Parathyroid adenoma (tissue), 2 donors: ENCODE measurements at regions not wholly inside any gene's neighbourhood (a gene's known extent, or its start where the extent isn't known, plus 50 kb on each side); places are given as distances from the start of the nearest gene placed in this dataset.
A peak's percentile ranks its signal among the peaks of the same experiment; 100 is the strongest.

Experiments
- H2AFZ ChIP-seq: fragments of 300-600 bp; sonication (generic); one replicate; pipeline ENCODE4 v1.7.0; 2017; ENCODE audit warnings: antibody characterized with exemption, mild to moderate bottlenecking
- H3K27ac ChIP-seq: fragments of 300-600 bp; sonication (generic); one replicate; pipeline ENCODE4 v1.7.0; 2017
- H3K27me3 ChIP-seq: fragments of 300-600 bp; sonication (generic); one replicate; pipeline ENCODE4 v1.7.0; 2017; ENCODE audit warnings: low read length; ENCODE audit not compliant: control insufficient read depth, insufficient read depth
- H3K36me3 ChIP-seq: fragments of 300-600 bp; sonication (generic); one replicate; pipeline ENCODE4 v1.7.0; 2017; ENCODE audit warnings: low read length; ENCODE audit not compliant: control insufficient read depth, insufficient read depth
- H3K4me1 ChIP-seq: fragments of 300-600 bp; sonication (generic); one replicate; pipeline ENCODE4 v1.7.0; 2017; ENCODE audit warnings: control low read depth
- H3K4me2 ChIP-seq: fragments of 300-600 bp; sonication (generic); one replicate; pipeline ENCODE4 v1.7.0; 2017; ENCODE audit warnings: low read length
- H3K4me3 ChIP-seq: fragments of 300-600 bp; sonication (generic); one replicate; pipeline ENCODE4 v1.7.0; 2017; ENCODE audit warnings: low read depth, low read length
- H3K79me2 ChIP-seq: fragments of 300-600 bp; sonication (generic); one replicate; pipeline ENCODE4 v1.7.0; 2017; ENCODE audit warnings: control low read depth
- H3K9ac ChIP-seq: fragments of 300-600 bp; sonication (generic); one replicate; pipeline ENCODE4 v1.7.0; 2017; ENCODE audit warnings: mild to moderate bottlenecking
- H3K9me3 ChIP-seq: fragments of 300-600 bp; sonication (generic); one replicate; pipeline ENCODE4 v1.7.0; 2017; ENCODE audit warnings: low read length; ENCODE audit not compliant: control insufficient read depth
- TF ChIP-seq, protein P1 (sequence below): fragments of 300-600 bp; sonication (generic); IDR thresholded peaks from one replicate; pipeline ENCODE4 v1.7.0; 2017; ENCODE audit warnings: antibody characterized with exemption, mild to moderate bottlenecking
- donor health status: primary hyperparathyroidism.

DNA sequence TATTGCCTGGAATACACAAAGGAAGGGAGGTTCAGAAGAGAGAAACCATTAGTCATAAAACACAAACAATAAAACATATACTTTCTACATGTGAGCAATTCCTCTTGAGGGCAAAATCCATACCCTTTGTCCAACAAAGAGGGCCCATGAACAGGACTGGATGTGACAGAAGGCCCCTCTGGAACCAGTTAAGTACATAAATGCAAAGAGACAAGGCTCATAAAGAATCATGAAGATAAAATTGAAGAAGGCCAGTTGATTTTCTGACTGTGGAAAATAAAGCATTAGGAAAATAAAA is 58.3 kb upstream of the CPOX start:
- H3K27me3 ChIP-seq: no peaks in the 10 kb centered on the region
- no peak overlapping the region for H3K27ac ChIP-seq
- no peak overlapping the region for H3K4me2 ChIP-seq
- no peaks in the 10 kb centered on the region for H3K4me1 ChIP-seq
- H3K9ac ChIP-seq: no peak overlapping the region
- no peaks in the 10 kb centered on the region for H3K79me2 ChIP-seq
- TF ChIP-seq, protein P1, sequence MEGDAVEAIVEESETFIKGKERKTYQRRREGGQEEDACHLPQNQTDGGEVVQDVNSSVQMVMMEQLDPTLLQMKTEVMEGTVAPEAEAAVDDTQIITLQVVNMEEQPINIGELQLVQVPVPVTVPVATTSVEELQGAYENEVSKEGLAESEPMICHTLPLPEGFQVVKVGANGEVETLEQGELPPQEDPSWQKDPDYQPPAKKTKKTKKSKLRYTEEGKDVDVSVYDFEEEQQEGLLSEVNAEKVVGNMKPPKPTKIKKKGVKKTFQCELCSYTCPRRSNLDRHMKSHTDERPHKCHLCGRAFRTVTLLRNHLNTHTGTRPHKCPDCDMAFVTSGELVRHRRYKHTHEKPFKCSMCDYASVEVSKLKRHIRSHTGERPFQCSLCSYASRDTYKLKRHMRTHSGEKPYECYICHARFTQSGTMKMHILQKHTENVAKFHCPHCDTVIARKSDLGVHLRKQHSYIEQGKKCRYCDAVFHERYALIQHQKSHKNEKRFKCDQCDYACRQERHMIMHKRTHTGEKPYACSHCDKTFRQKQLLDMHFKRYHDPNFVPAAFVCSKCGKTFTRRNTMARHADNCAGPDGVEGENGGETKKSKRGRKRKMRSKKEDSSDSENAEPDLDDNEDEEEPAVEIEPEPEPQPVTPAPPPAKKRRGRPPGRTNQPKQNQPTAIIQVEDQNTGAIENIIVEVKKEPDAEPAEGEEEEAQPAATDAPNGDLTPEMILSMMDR: no peak
- H3K9me3 ChIP-seq: no peaks in the 10 kb centered on the region
- H2AFZ ChIP-seq: no peak overlapping the region
- no peaks in the 10 kb centered on the region for H3K36me3 ChIP-seq
- H3K4me3 ChIP-seq: no peak overlapping the region

DNA sequence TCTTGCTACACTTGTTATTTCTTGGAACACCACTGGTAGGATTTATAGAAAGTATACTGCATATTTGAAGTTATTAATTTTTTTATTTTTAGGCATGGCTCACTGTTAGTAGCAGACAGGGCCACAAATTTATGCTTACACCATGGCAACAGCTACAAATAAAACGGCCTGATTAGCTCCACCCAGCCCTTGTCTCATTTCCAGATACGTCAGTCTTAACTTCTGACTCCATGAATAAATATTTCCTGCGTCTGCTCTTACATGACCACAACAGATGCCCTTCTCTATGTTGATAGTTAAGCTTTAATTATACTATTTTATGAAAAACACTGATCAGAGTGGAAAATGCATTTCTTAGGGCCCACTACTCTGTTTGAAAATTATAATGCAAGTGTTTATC is 62.3 kb upstream of the CPOX start:
- H2AFZ ChIP-seq: no peak overlapping the region
- no peaks in the 10 kb centered on the region for H3K27me3 ChIP-seq
- H3K79me2 ChIP-seq: no peaks in the 10 kb centered on the region
- TF ChIP-seq, protein P1: no peak
- no peaks in the 10 kb centered on the region for H3K36me3 ChIP-seq
- H3K4me3 ChIP-seq: no peak overlapping the region
- H3K4me1 ChIP-seq: peaks cover 4% of the 10 kb centered on the region
- H3K4me2 ChIP-seq: no peak overlapping the region
- H3K9me3 ChIP-seq: no peaks in the 10 kb centered on the region
- H3K9ac ChIP-seq: no peak overlapping the region
- no peak overlapping the region for H3K27ac ChIP-seq

- no peaks in the 10 kb centered on the region for H3K27me3 ChIP-seq
- H2AFZ ChIP-seq: peak overlapping the region; percentile 57
- no peak overlapping the region for H3K27ac ChIP-seq
- no peak overlapping the region for H3K9ac ChIP-seq
- H3K36me3 ChIP-seq: no peaks in the 10 kb centered on the region
- H3K4me3 ChIP-seq: peak overlapping the region; percentile 26
- H3K9me3 ChIP-seq: no peaks in the 10 kb centered on the region
- H3K79me2 ChIP-seq: no peaks in the 10 kb centered on the region
- TF ChIP-seq, protein P1: peak; percentile 54
- peaks cover 4% of the 10 kb centered on the region for H3K4me1 ChIP-seq
- peak overlapping the region; percentile 52 for H3K4me2 ChIP-seq
Measured at GRCh38 chr3:98657457-98657856, 64.0 kb upstream of the CPOX start.

GRCh38 chr3:98662699-98663098 is 69.3 kb upstream of the CPOX start:
- H3K4me3 ChIP-seq: no peak overlapping the region
- H3K4me2 ChIP-seq: no peak overlapping the region
- no peaks in the 10 kb centered on the region for H3K9me3 ChIP-seq
- H3K79me2 ChIP-seq: no peaks in the 10 kb centered on the region
- no peaks in the 10 kb centered on the region for H3K36me3 ChIP-seq
- H3K27ac ChIP-seq: no peak overlapping the region
- H3K27me3 ChIP-seq: no peaks in the 10 kb centered on the region
- H3K9ac ChIP-seq: no peak overlapping the region
- H3K4me1 ChIP-seq: peaks cover 3% of the 10 kb centered on the region
- H2AFZ ChIP-seq: no peak overlapping the region
- TF ChIP-seq, protein P1: no peak

- no peak overlapping the region for H2AFZ ChIP-seq
- TF ChIP-seq, protein P1: no peak
- H3K79me2 ChIP-seq: no peaks in the 10 kb centered on the region
- H3K27ac ChIP-seq: no peak overlapping the region
- no peaks in the 10 kb centered on the region for H3K27me3 ChIP-seq
- no peak overlapping the region for H3K4me3 ChIP-seq
- H3K4me1 ChIP-seq: no peaks in the 10 kb centered on the region
- no peak overlapping the region for H3K9ac ChIP-seq
- H3K4me2 ChIP-seq: no peak overlapping the region
- no peaks in the 10 kb centered on the region for H3K9me3 ChIP-seq
- H3K36me3 ChIP-seq: no peaks in the 10 kb centered on the region
Measured at GRCh38 chr3:98670020-98670419, 76.6 kb upstream of the CPOX start.
